GM12878 (cell line): ENCODE measurements at regions not wholly inside any gene's neighbourhood (a gene's known extent, or its start where the extent isn't known, plus 50 kb on each side); places are given as distances from the start of the nearest gene placed in this dataset.

Experiments used
- ATAC-seq: fragments of 200-7000 bp; cut with Tn5 transposase; 3 replicates; pipeline ENCODE4 v1.9.1; 2020; ENCODE audit warnings: mild to moderate bottlenecking, moderate library complexity
- BruUV-seq: library from RNA; stranded (reverse); fragments of 400-500 nt; replicated peaks from 2 replicates; lab custom pipeline; 2021; lab: Mats Ljungman, UMichigan
- CTCF ChIA-PET: fragments of 300-600 bp; sonication (Branson Sonifier 250); formaldehyde crosslinking; extraction: SDS; loops from one replicate; lab custom pipeline; 2021; ENCODE audit warnings: inconsistent platforms; lab: Yijun Ruan, JAX
- POLR2A ChIA-PET: fragments of 350-600 bp; formaldehyde crosslinking; extraction: SDS; loops from one replicate; lab custom pipeline; 2021; ENCODE audit warnings: inconsistent platforms; lab: Charles Lee
- RAD21 ChIA-PET: fragments of 300-600 bp; sonication (Branson Sonifier 250); formaldehyde crosslinking; loops from one replicate; lab custom pipeline; 2023; ENCODE audit warnings: antibody characterized with exemption; ENCODE audit not compliant: unreplicated experiment; lab: Charles Lee
- SMC1A ChIA-PET: fragments of 300-600 bp; sonication (Branson Sonifier 250); formaldehyde crosslinking; loops from one replicate; lab custom pipeline; 2023; ENCODE audit not compliant: unreplicated experiment, uncharacterized antibody; lab: Charles Lee
- DNase-seq: peaks from one replicate; pipeline ENCODE4 v3.0.0-alpha.2; 2011; ENCODE audit warnings: low read depth, low spot score
- FAIRE-seq: peaks from 3 replicates; lab custom pipeline; 2011; peaks lifted over from hg19 to GRCh38; lab: Jason Lieb, UNC
- H2AFZ ChIP-seq: 2 replicates; pipeline ENCODE4 v1.6.0; 2011; ENCODE audit warnings: low read depth, low read length, control low read depth; ENCODE audit not compliant: control insufficient read depth
- H3K27ac ChIP-seq: 2 replicates; pipeline ENCODE4 v1.5.1; 2011; ENCODE audit warnings: control low read depth; ENCODE audit not compliant: control insufficient read depth, insufficient read depth
- H3K27me3 ChIP-seq, 2 experiments: replicated peaks in 1 of 2; 2 replicates each; pipeline versions ENCODE4 v1.6.0 to v1.6.1; 2011; ENCODE audit warnings: low read length in 1 of 2; ENCODE audit not compliant: control insufficient read depth in 2 of 2, insufficient read depth in 2 of 2
- H3K36me3 ChIP-seq, 2 experiments: 2 replicates each; pipeline ENCODE4 v1.5.1; 2011; ENCODE audit warnings: low read length in 1 of 2; ENCODE audit not compliant: control insufficient read depth in 2 of 2, insufficient read depth in 2 of 2
- H3K4me1 ChIP-seq: 2 replicates; pipeline ENCODE4 v1.6.1; 2011; ENCODE audit warnings: mild to moderate bottlenecking, low read length, moderate library complexity, mixed read lengths; ENCODE audit not compliant: control insufficient read depth, insufficient read depth
- H3K4me2 ChIP-seq: 2 replicates; pipeline ENCODE4 v1.6.0; 2011; ENCODE audit warnings: control low read depth; ENCODE audit not compliant: control insufficient read depth, insufficient read depth
- H3K4me3 ChIP-seq: fragments of 200-600 bp; sonication (generic); 2 replicates; pipeline ENCODE4 v1.5.1; 2016
- H3K79me2 ChIP-seq: 2 replicates; pipeline ENCODE4 v1.6.0; 2011; ENCODE audit warnings: low read length; ENCODE audit not compliant: control insufficient read depth, insufficient read depth
- H3K9ac ChIP-seq: 2 replicates; pipeline ENCODE4 v1.8.0; 2011; ENCODE audit warnings: low read length, control low read depth, mixed read lengths; ENCODE audit not compliant: control insufficient read depth, insufficient read depth
- H3K9me3 ChIP-seq: replicated peaks from 3 replicates; pipeline ENCODE4 v1.5.1; 2011; ENCODE audit warnings: mild to moderate bottlenecking, low read length; ENCODE audit not compliant: control insufficient read depth, insufficient read depth
- H4K20me1 ChIP-seq: 2 replicates; pipeline ENCODE4 v1.6.0; 2011; ENCODE audit not compliant: control insufficient read depth, insufficient read depth
- CEBPB ChIP-seq, 2 experiments: fragments of 150-350 bp in 1 of 2; IDR thresholded peaks; 2 replicates each; pipeline ENCODE4 v1.6.1; 2012 to 2014; ENCODE audit warnings: low read depth in 2 of 2, low read length in 2 of 2, borderline replicate concordance in 1 of 2, inconsistent platforms in 1 of 2
- CHD1 ChIP-seq: IDR thresholded peaks from 2 replicates; pipeline ENCODE4 v1.6.1; 2012; ENCODE audit warnings: low read depth, low read length, improper control_type of control experiment
- ETV6 ChIP-seq, 2 experiments: fragments of 450-650 bp in 1 of 2; IDR thresholded peaks in 1 of 2; conservative IDR thresholded peaks in 1 of 2; 2 replicates each; pipeline ENCODE4 v1.6.1; 2014; ENCODE audit warnings: antibody characterized with exemption in 1 of 2, borderline replicate concordance in 1 of 2, low read depth in 1 of 2, mild to moderate bottlenecking in 1 of 2, moderate library complexity in 1 of 2
- HDGF ChIP-seq: fragments of 450-650 bp; IDR thresholded peaks from 2 replicates; pipeline ENCODE4 v1.6.1; 2016; ENCODE audit warnings: antibody characterized with exemption
- KAT2A ChIP-seq: conservative IDR thresholded peaks from 2 replicates; pipeline ENCODE4 v1.6.1; 2011; ENCODE audit warnings: low read depth, low read length; ENCODE audit not compliant: control insufficient read depth
- RELA ChIP-seq: fragments of 450-650 bp; IDR thresholded peaks from 2 replicates; pipeline ENCODE4 v1.8.0; 2014; ENCODE audit warnings: borderline replicate concordance; ENCODE audit not compliant: partially characterized antibody
- SREBF1 ChIP-seq: IDR thresholded peaks from 2 replicates; pipeline ENCODE4 v1.6.1; 2012; ENCODE audit warnings: mild to moderate bottlenecking, low read length
- SUZ12 ChIP-seq: fragments of 200-600 bp; sonication (generic); IDR thresholded peaks from one replicate; pipeline ENCODE4 v1.6.1; 2018; ENCODE audit warnings: antibody characterized with exemption, mild to moderate bottlenecking; ENCODE audit not compliant: unreplicated experiment
- TCF7 ChIP-seq: IDR thresholded peaks from 2 replicates; pipeline ENCODE4 v1.6.1; 2014; ENCODE audit warnings: antibody characterized with exemption, borderline replicate concordance
- ZNF274 ChIP-seq: IDR thresholded peaks from one replicate; pipeline ENCODE4 v1.8.0; 2011; ENCODE audit not compliant: insufficient read length, insufficient read depth
- WGBS: methylation state at CpG from one replicate; pipeline ENCODE4 v1.1.6; 2016; ENCODE audit warnings: low lambda C conversion rate; ENCODE audit not compliant: insufficient replicate concordance, insufficient coverage; ENCODE audit errors: missing lambda C conversion rate; 5-methylcytosine and 5-hydroxymethylcytosine counted together
- in situ Hi-C: fragments of 300-500 bp; cut with MboI; formaldehyde crosslinking; loops from 9 replicates; pipeline ENCODE4 v1.14.3; 2018; ENCODE audit warnings: mixed read lengths
- intact Hi-C: fragments of 100-400 bp; cut with micrococcal nuclease; formaldehyde crosslinking; loops from one replicate; pipeline ENCODE4 v1.14.2; 2022; ENCODE audit not compliant: unreplicated experiment
- TF ChIP-seq, protein P1 (sequence below), 3 experiments: IDR thresholded peaks in 2 of 3; conservative IDR thresholded peaks in 1 of 3; 2 replicates each; pipeline ENCODE4 v1.5.1; 2011; ENCODE audit warnings: low read depth in 3 of 3, low read length in 3 of 3, mild to moderate bottlenecking in 3 of 3, control low read depth in 2 of 3, moderate library complexity in 2 of 3, inconsistent platforms in 1 of 3, mixed read lengths in 1 of 3; ENCODE audit not compliant: control insufficient read depth in 2 of 3, insufficient read depth in 1 of 3; ENCODE audit errors: extremely low read depth in 1 of 3

DNA sequence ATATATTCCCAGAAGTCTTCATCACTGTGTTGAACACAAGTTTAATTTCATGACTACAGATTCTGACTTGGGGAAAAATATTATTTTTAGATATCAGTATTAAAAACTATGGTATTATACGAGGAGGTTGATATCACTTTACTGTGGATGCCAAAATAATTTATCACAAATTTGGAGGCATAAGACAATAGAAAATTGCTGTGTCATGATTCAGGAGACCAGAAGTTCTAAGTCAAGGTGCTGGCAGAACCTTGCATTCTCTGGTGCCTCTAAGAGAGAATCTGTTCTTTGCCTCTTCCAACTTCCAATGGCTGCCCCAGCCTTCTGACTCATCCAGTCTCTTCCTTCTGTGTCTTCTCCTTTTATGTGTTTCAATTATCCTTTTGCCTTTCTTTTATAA lies 325.0 kb upstream of the CNTN4 start:
- Histone ChIP-seq H3K79me2 (no peaks in the 10 kb centered on the region), H3K4me1 (no peaks in the 10 kb centered on the region), H3K27ac (no peak overlapping the region), H2AFZ (no peak overlapping the region), H3K9me3 (no peaks in the 10 kb centered on the region), H3K4me2 (no peak overlapping the region), H3K9ac (no peak overlapping the region), H4K20me1 (no peaks in the 10 kb centered on the region), H3K36me3 (no peaks in the 10 kb centered on the region), H3K27me3 (no peaks in the 10 kb centered on the region), H3K4me3 (no peak overlapping the region)
- no peak for FAIRE-seq
- in situ Hi-C loops = no loop called here
- ChIA-PET SMC1A (no interaction called here), CTCF (no interaction called here), POLR2A (no interaction called here), RAD21 (no interaction called here)
- intact Hi-C loops = no loop called here
- 0% methylated on average over 1 of the region's 1 CpG for whole genome bisulfite sequencing
- no peak for TF ChIP-seq HDGF
- TF ChIP-seq SREBF1 = no peak
- no peak for TF ChIP-seq ZNF274
- TF ChIP-seq SUZ12 = no peak
- TF ChIP-seq CEBPB (IDR thresholded peaks at IDR 0.05; ENCODE audit: borderline replicate concordance in 1 of 2, low read depth in 2 of 2, low read length in 2 of 2) = no peak
- no peak for TF ChIP-seq KAT2A
- TF ChIP-seq, protein P1, sequence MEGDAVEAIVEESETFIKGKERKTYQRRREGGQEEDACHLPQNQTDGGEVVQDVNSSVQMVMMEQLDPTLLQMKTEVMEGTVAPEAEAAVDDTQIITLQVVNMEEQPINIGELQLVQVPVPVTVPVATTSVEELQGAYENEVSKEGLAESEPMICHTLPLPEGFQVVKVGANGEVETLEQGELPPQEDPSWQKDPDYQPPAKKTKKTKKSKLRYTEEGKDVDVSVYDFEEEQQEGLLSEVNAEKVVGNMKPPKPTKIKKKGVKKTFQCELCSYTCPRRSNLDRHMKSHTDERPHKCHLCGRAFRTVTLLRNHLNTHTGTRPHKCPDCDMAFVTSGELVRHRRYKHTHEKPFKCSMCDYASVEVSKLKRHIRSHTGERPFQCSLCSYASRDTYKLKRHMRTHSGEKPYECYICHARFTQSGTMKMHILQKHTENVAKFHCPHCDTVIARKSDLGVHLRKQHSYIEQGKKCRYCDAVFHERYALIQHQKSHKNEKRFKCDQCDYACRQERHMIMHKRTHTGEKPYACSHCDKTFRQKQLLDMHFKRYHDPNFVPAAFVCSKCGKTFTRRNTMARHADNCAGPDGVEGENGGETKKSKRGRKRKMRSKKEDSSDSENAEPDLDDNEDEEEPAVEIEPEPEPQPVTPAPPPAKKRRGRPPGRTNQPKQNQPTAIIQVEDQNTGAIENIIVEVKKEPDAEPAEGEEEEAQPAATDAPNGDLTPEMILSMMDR (IDR thresholded peaks at IDR 0.05 in 2 of 3, conservative IDR thresholded peaks at IDR 0.05 in 1 of 3; ENCODE audit: control insufficient read depth in 2 of 3, extremely low read depth in 1 of 3, insufficient read depth in 1 of 3, low read depth in 3 of 3, low read length in 3 of 3) = no peak
- TF ChIP-seq CHD1 = no peak
- TF ChIP-seq RELA = no peak
- TF ChIP-seq ETV6 (conservative IDR thresholded peaks at IDR 0.05 in 1 of 2, IDR thresholded peaks at IDR 0.05 in 1 of 2; ENCODE audit: borderline replicate concordance in 1 of 2, low read depth in 1 of 2) = no peak
- TF ChIP-seq TCF7 = no peak
- no TSS peak for BruUV-seq
- no peak for ATAC-seq
- no peak for DNase-seq
